IMR-90 (cell line): ENCODE measurements at regions not wholly inside any gene's neighbourhood (a gene's known extent, or its start where the extent isn't known, plus 50 kb on each side); places are given as distances from the start of the nearest gene placed in this dataset.

ENCODE experiments used
- ATAC-seq: fragments of 200-7000 bp; cut with Tn5 transposase; 2 replicates; pipeline ENCODE4 v1.9.1; 2020; ENCODE audit warnings: low read depth, mild to moderate bottlenecking, moderate library complexity
- BruUV-seq: library from RNA; stranded (reverse); fragments of 400-500 nt; replicated peaks from 2 replicates; lab custom pipeline; 2021; lab: Mats Ljungman, UMichigan
- CTCF ChIA-PET: fragments of 300-600 bp; formaldehyde crosslinking; extraction: SDS; loops from one replicate; lab custom pipeline; 2021; ENCODE audit warnings: antibody characterized with exemption; lab: Yijun Ruan, JAX
- POLR2A ChIA-PET: fragments of 300-600 bp; sonication (Branson Sonifier 250); formaldehyde crosslinking; loops from one replicate; lab custom pipeline; 2022; ENCODE audit warnings: antibody characterized with exemption; ENCODE audit not compliant: unreplicated experiment; lab: Charles Lee
- DNase-seq: peaks from one replicate; pipeline ENCODE4 v3.0.0; 2013
- H2AFZ ChIP-seq: replicated peaks from 2 replicates; pipeline ENCODE3; 2013; ENCODE audit warnings: low read length, mild to moderate bottlenecking; ENCODE audit not compliant: poor library complexity
- H2AK5ac ChIP-seq: 2 replicates; pipeline ENCODE4 v1.6.1; 2013; ENCODE audit warnings: low read depth, low read length, inconsistent platforms
- H2AK9ac ChIP-seq: replicated peaks from 2 replicates; pipeline ENCODE3; 2013; ENCODE audit warnings: mild to moderate bottlenecking, low read depth, low read length, moderate library complexity; ENCODE audit not compliant: poor library complexity
- H2BK120ac ChIP-seq: 2 replicates; pipeline ENCODE4 v1.6.1; 2013; ENCODE audit warnings: low read depth, low read length, inconsistent platforms
- H2BK15ac ChIP-seq: 3 replicates; pipeline ENCODE4 v1.6.1; 2013; ENCODE audit warnings: low read depth, low read length, inconsistent platforms
- H2BK20ac ChIP-seq: 2 replicates; pipeline ENCODE4 v1.6.1; 2013; ENCODE audit warnings: low read depth, mild to moderate bottlenecking, inconsistent platforms, low read length, moderate library complexity
- H2BK5ac ChIP-seq: 2 replicates; pipeline ENCODE4 v1.6.1; 2013; ENCODE audit warnings: mild to moderate bottlenecking, low read depth, low read length, inconsistent platforms; ENCODE audit not compliant: poor library complexity, severe bottlenecking
- H3K14ac ChIP-seq: replicated peaks from 2 replicates; pipeline ENCODE4 v1.6.1; 2013; ENCODE audit warnings: low read depth, low read length, inconsistent platforms
- H3K18ac ChIP-seq: 2 replicates; pipeline ENCODE4 v1.6.1; 2013; ENCODE audit warnings: low read depth, low read length, control low read depth
- H3K23ac ChIP-seq: 2 replicates; pipeline ENCODE4 v1.6.1; 2013; ENCODE audit warnings: low read depth, low read length, inconsistent platforms
- H3K27ac ChIP-seq: 2 replicates; pipeline ENCODE4 v1.5.1; 2013; ENCODE audit warnings: mild to moderate bottlenecking, control low read depth, low read length; ENCODE audit not compliant: insufficient read depth
- H3K27me3 ChIP-seq: 2 replicates; pipeline ENCODE4 v1.6.1; 2013; ENCODE audit warnings: low read length; ENCODE audit not compliant: control insufficient read depth, insufficient read depth
- H3K36me3 ChIP-seq: 2 replicates; pipeline ENCODE4 v1.6.1; 2013; ENCODE audit warnings: low read length, mixed read lengths; ENCODE audit not compliant: control insufficient read depth, insufficient read depth
- H3K4ac ChIP-seq: 2 replicates; pipeline ENCODE4 v1.6.1; 2013; ENCODE audit warnings: low read depth, low read length, inconsistent platforms
- H3K4me1 ChIP-seq: 2 replicates; pipeline ENCODE4 v1.6.1; 2013; ENCODE audit warnings: low read length, mixed read lengths; ENCODE audit not compliant: control insufficient read depth, insufficient read depth
- H3K4me2 ChIP-seq: 2 replicates; pipeline ENCODE4 v1.6.1; 2013; ENCODE audit warnings: low read depth, mild to moderate bottlenecking, control low read depth, low read length, moderate library complexity
- H3K4me3 ChIP-seq: 2 replicates; pipeline ENCODE4 v1.5.1; 2013; ENCODE audit warnings: low read depth, mild to moderate bottlenecking, control low read depth, low read length, moderate library complexity; ENCODE audit not compliant: insufficient read depth
- H3K56ac ChIP-seq: 2 replicates; pipeline ENCODE4 v1.6.1; 2013; ENCODE audit warnings: low read length, inconsistent platforms; ENCODE audit not compliant: insufficient read depth; ENCODE audit errors: extremely low read depth
- H3K79me1 ChIP-seq, 2 experiments: 2 replicates each; pipeline ENCODE4 v1.6.1; 2013; ENCODE audit warnings: low read length in 2 of 2, inconsistent platforms in 1 of 2, low read depth in 1 of 2
- H3K9ac ChIP-seq: 2 replicates; pipeline ENCODE4 v1.6.1; 2013; ENCODE audit warnings: low read depth, low read length, control low read depth
- H3K9me1 ChIP-seq: 2 replicates; pipeline ENCODE4 v1.6.1; 2013; ENCODE audit warnings: low read length, inconsistent platforms; ENCODE audit not compliant: insufficient read depth
- H3K9me3 ChIP-seq: 2 replicates; pipeline ENCODE4 v1.6.1; 2013; ENCODE audit warnings: low read length; ENCODE audit not compliant: control insufficient read depth, insufficient read depth
- H4K20me1 ChIP-seq: 2 replicates; pipeline ENCODE4 v1.6.1; 2013; ENCODE audit warnings: low read length, inconsistent platforms; ENCODE audit not compliant: insufficient read depth
- H4K5ac ChIP-seq: 2 replicates; pipeline ENCODE4 v1.6.1; 2013; ENCODE audit warnings: mild to moderate bottlenecking, low read depth, low read length, control low read depth
- H4K8ac ChIP-seq, 2 experiments: 2 replicates each; pipeline ENCODE4 v1.6.1; 2013; ENCODE audit warnings: low read depth in 2 of 2, low read length in 2 of 2, control low read depth in 1 of 2, inconsistent platforms in 1 of 2
- H4K91ac ChIP-seq: 2 replicates; pipeline ENCODE4 v1.6.1; 2013; ENCODE audit warnings: low read depth, low read length, inconsistent platforms; ENCODE audit not compliant: insufficient read depth
- WGBS, 2 experiments: methylation state at CpG; one replicate each; pipeline versions ENCODE4 v1.1.5 to v1.1.7; 2013; ENCODE audit warnings: missing lambda C conversion rate in 2 of 2; ENCODE audit not compliant: insufficient read length in 1 of 2; ENCODE audit errors: extremely low coverage in 2 of 2; 5-methylcytosine and 5-hydroxymethylcytosine counted together
- dilution Hi-C: fragments of 300-500 bp; cut with HindIII; formaldehyde crosslinking; loops from one replicate; pipeline ENCODE4 v1.14.3; 2018; ENCODE audit warnings: low sequenced_read_pairs; ENCODE audit not compliant: unreplicated experiment
- in situ Hi-C: fragments of 300-500 bp; cut with MboI; formaldehyde crosslinking; loops from 3 replicates; pipeline ENCODE4 v1.14.3; 2019; ENCODE audit warnings: low sequenced_read_pairs, inconsistent platforms, mixed read lengths
- intact Hi-C: fragments of 100-400 bp; cut with micrococcal nuclease; formaldehyde crosslinking; loops from 2 replicates; pipeline ENCODE4 v1.10.0; 2022
- TF ChIP-seq, protein P1 (sequence below): fragments of 150-350 bp; IDR thresholded peaks from 2 replicates; pipeline ENCODE4 v1.6.1; 2017; ENCODE audit warnings: mild to moderate bottlenecking, antibody characterized with exemption, low read length, low read depth

DNA sequence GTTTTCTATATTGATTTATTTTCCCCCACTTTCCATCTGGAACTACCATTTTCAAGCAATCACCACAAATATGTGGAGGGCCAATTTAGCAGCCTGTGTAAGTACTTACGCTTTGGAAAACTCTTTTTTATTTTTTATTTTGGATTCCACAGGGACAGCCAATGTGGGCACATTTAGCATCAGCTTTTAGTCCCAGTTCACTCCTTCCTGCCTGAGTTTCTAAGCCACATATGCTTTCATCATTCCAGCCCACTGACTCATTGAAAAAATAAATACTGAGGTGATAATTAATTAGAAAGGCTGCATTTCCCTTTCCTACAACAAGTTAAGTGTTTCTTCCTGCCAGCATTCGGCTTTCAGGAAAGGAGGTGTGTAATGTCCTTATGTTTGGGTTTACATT lies 76.8 kb downstream of the TMEM167A start:
- Histone ChIP-seq H4K91ac (no peak overlapping the region), H3K4me2 (no peak overlapping the region), H3K27ac (no peak overlapping the region), H3K36me3 (no peaks in the 10 kb centered on the region), H2AK5ac (no peak overlapping the region), H3K4me3 (no peak overlapping the region), H2BK15ac (no peak overlapping the region), H3K27me3 (no peaks in the 10 kb centered on the region), H3K4ac (no peak overlapping the region), H2BK120ac (no peak overlapping the region), H3K79me1 (no peaks in the 10 kb centered on the region), H4K20me1 (no peaks in the 10 kb centered on the region), H3K9ac (no peak overlapping the region), H3K4me1 (no peaks in the 10 kb centered on the region), H3K9me3 (no peaks in the 10 kb centered on the region), H3K23ac (no peak overlapping the region), H3K18ac (no peak overlapping the region), H3K9me1 (no peaks in the 10 kb centered on the region), H3K14ac (no peak overlapping the region), H2AK9ac (no peak overlapping the region), H2BK5ac (no peak overlapping the region), H2AFZ (no peak overlapping the region), H2BK20ac (no peak overlapping the region), H4K8ac (no peak overlapping the region), H3K56ac (no peak overlapping the region), H4K5ac (no peak overlapping the region)
- CTCF ChIA-PET: no interaction called here
- intact Hi-C loops: no loop called here
- POLR2A ChIA-PET: no interaction called here
- TF ChIP-seq, protein P1, sequence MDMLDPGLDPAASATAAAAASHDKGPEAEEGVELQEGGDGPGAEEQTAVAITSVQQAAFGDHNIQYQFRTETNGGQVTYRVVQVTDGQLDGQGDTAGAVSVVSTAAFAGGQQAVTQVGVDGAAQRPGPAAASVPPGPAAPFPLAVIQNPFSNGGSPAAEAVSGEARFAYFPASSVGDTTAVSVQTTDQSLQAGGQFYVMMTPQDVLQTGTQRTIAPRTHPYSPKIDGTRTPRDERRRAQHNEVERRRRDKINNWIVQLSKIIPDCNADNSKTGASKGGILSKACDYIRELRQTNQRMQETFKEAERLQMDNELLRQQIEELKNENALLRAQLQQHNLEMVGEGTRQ: no peak
- DNase-seq (peak; percentile 2), ATAC-seq (no peak)
- dilution Hi-C loops: no loop called here
- WGBS, 2 experiments: no CpG with 5 or more reads among the region's 2 CpGs
- in situ Hi-C loops: no loop called here
- no TSS peak for BruUV-seq
